ENCODE measurements at regions not wholly inside any gene's neighbourhood (a gene's known extent, or its start where the extent isn't known, plus 50 kb on each side); places are given as distances from the start of the nearest gene placed in this dataset.

- Histone ChIP-seq H3K36me3 (ENCODE audit: control insufficient read depth in 1 of 2, insufficient read depth in 2 of 2, low read depth in 1 of 2, low read length in 2 of 2) (no peaks in the 10 kb centered on the region), H2BK12ac (ENCODE audit: low read length in 2 of 2) (no peak overlapping the region), H3K27ac (ENCODE audit: low read length, poor library complexity, severe bottlenecking) (no peak overlapping the region), H3K79me1 (replicated peaks; ENCODE audit: low read length, poor library complexity, severe bottlenecking) (no peaks in the 10 kb centered on the region), H2BK5ac (ENCODE audit: low read depth, low read length, poor library complexity, severe bottlenecking) (no peak overlapping the region), H3K4ac (ENCODE audit: low read depth in 1 of 2, low read length in 2 of 2) (no peak overlapping the region), H3K18ac (ENCODE audit: low read depth in 1 of 2, low read length in 2 of 2) (no peak overlapping the region), H3K4me2 (ENCODE audit: low read length, poor library complexity, severe bottlenecking) (no peak overlapping the region), H2BK15ac (ENCODE audit: low read depth, poor library complexity, severe bottlenecking) (no peak overlapping the region), H4K91ac (ENCODE audit: low read length) (no peak overlapping the region), H3K9me3 (ENCODE audit: control insufficient read depth, low read length) (peaks cover 14% of the 10 kb centered on the region), H2AFZ (ENCODE audit: low read depth, low read length) (no peak overlapping the region), H3K9ac (ENCODE audit: low read length) (no peak overlapping the region), H3K27me3 (ENCODE audit: control insufficient read depth in 1 of 2, insufficient read depth in 1 of 2, low read length in 2 of 2) (no peaks in the 10 kb centered on the region), H3K14ac (ENCODE audit: low read length in 2 of 2) (no peak overlapping the region), H3K4me3 (ENCODE audit: insufficient read depth in 1 of 2, low read depth in 1 of 2, low read length in 2 of 2) (no peak overlapping the region), H2BK120ac (ENCODE audit: low read depth, low read length) (no peak overlapping the region), H4K8ac (ENCODE audit: low read length) (no peak overlapping the region), H3K4me1 (ENCODE audit: control insufficient read depth, insufficient read depth, low read depth, low read length) (no peaks in the 10 kb centered on the region), H3K23ac (ENCODE audit: low read length in 2 of 2) (no peak overlapping the region), H2AK5ac (ENCODE audit: low read length, severe bottlenecking) (no peak overlapping the region)
- 92% methylated on average over 5 of the region's 5 CpGs for WGBS
- DNase-seq: no peak
Observed at GRCh38 chr11:110032259-110032658, 60.9 kb upstream of the ZC3H12C start.

GRCh38 chr11:110032957-110033570, 60.1 kb upstream of the ZC3H12C start:
- H3K27ac ChIP-seq (ENCODE audit: low read length, poor library complexity, severe bottlenecking): no peak overlapping the region
- H2BK15ac ChIP-seq (ENCODE audit: low read depth, poor library complexity, severe bottlenecking): no peak overlapping the region
- no peaks in the 10 kb centered on the region for H3K36me3 ChIP-seq (ENCODE audit: control insufficient read depth in 1 of 2, insufficient read depth in 2 of 2, low read depth in 1 of 2, low read length in 2 of 2)
- no peaks in the 10 kb centered on the region for H3K79me1 ChIP-seq (replicated peaks; ENCODE audit: low read length, poor library complexity, severe bottlenecking)
- H4K91ac ChIP-seq (ENCODE audit: low read length): no peak overlapping the region
- no peak overlapping the region for H4K8ac ChIP-seq (ENCODE audit: low read length)
- H2AK5ac ChIP-seq (ENCODE audit: low read length, severe bottlenecking): no peak overlapping the region
- no peak overlapping the region for H3K18ac ChIP-seq (ENCODE audit: low read depth in 1 of 2, low read length in 2 of 2)
- no peak overlapping the region for H2BK5ac ChIP-seq (ENCODE audit: low read depth, low read length, poor library complexity, severe bottlenecking)
- peaks cover 6% of the 10 kb centered on the region for H3K9me3 ChIP-seq (ENCODE audit: control insufficient read depth, low read length)
- no peak overlapping the region for H2BK12ac ChIP-seq (ENCODE audit: low read length in 2 of 2)
- H3K4me3 ChIP-seq (ENCODE audit: insufficient read depth in 1 of 2, low read depth in 1 of 2, low read length in 2 of 2): no peak overlapping the region
- no peak overlapping the region for H2AFZ ChIP-seq (ENCODE audit: low read depth, low read length)
- H3K4me1 ChIP-seq (ENCODE audit: control insufficient read depth, insufficient read depth, low read depth, low read length): no peaks in the 10 kb centered on the region
- H3K4me2 ChIP-seq (ENCODE audit: low read length, poor library complexity, severe bottlenecking): no peak overlapping the region
- no peak overlapping the region for H3K9ac ChIP-seq (ENCODE audit: low read length)
- H3K4ac ChIP-seq (ENCODE audit: low read depth in 1 of 2, low read length in 2 of 2): no peak overlapping the region
- DNase-seq: no peak
- H2BK120ac ChIP-seq (ENCODE audit: low read depth, low read length): no peak overlapping the region
- no peak overlapping the region for H3K14ac ChIP-seq (ENCODE audit: low read length in 2 of 2)
- WGBS: 82% methylated on average over 1 of the region's 1 CpG
- no peak overlapping the region for H3K23ac ChIP-seq (ENCODE audit: low read length in 2 of 2)
- no peaks in the 10 kb centered on the region for H3K27me3 ChIP-seq (ENCODE audit: control insufficient read depth in 1 of 2, insufficient read depth in 1 of 2, low read length in 2 of 2)

GRCh38 chr11:110034806-110035205, 58.4 kb upstream of the ZC3H12C start:
- Histone ChIP-seq H4K91ac (ENCODE audit: low read length) (no peak overlapping the region), H3K27ac (ENCODE audit: low read length, poor library complexity, severe bottlenecking) (no peak overlapping the region), H3K27me3 (ENCODE audit: control insufficient read depth in 1 of 2, insufficient read depth in 1 of 2, low read length in 2 of 2) (no peaks in the 10 kb centered on the region), H3K14ac (ENCODE audit: low read length in 2 of 2) (no peak overlapping the region), H3K9ac (ENCODE audit: low read length) (no peak overlapping the region), H3K23ac (ENCODE audit: low read length in 2 of 2) (no peak overlapping the region), H3K18ac (ENCODE audit: low read depth in 1 of 2, low read length in 2 of 2) (no peak overlapping the region), H2BK5ac (ENCODE audit: low read depth, low read length, poor library complexity, severe bottlenecking) (no peak overlapping the region), H3K4me2 (ENCODE audit: low read length, poor library complexity, severe bottlenecking) (no peak overlapping the region), H3K4me3 (ENCODE audit: insufficient read depth in 1 of 2, low read depth in 1 of 2, low read length in 2 of 2) (no peak overlapping the region), H3K4me1 (ENCODE audit: control insufficient read depth, insufficient read depth, low read depth, low read length) (no peaks in the 10 kb centered on the region), H3K36me3 (ENCODE audit: control insufficient read depth in 1 of 2, insufficient read depth in 2 of 2, low read depth in 1 of 2, low read length in 2 of 2) (no peaks in the 10 kb centered on the region), H3K4ac (ENCODE audit: low read depth in 1 of 2, low read length in 2 of 2) (no peak overlapping the region), H2BK12ac (ENCODE audit: low read length in 2 of 2) (no peak overlapping the region), H2BK120ac (ENCODE audit: low read depth, low read length) (no peak overlapping the region), H2BK15ac (ENCODE audit: low read depth, poor library complexity, severe bottlenecking) (no peak overlapping the region), H2AK5ac (ENCODE audit: low read length, severe bottlenecking) (no peak overlapping the region), H3K9me3 (ENCODE audit: control insufficient read depth, low read length) (no peaks in the 10 kb centered on the region), H2AFZ (ENCODE audit: low read depth, low read length) (no peak overlapping the region), H4K8ac (ENCODE audit: low read length) (no peak overlapping the region), H3K79me1 (replicated peaks; ENCODE audit: low read length, poor library complexity, severe bottlenecking) (no peaks in the 10 kb centered on the region)
- DNase-seq: no peak
- WGBS: 90% methylated on average over 4 of the region's 4 CpGs

GRCh38 chr11:110035357-110035756, 57.8 kb upstream of the ZC3H12C start:
- no peak overlapping the region for H2BK12ac ChIP-seq (ENCODE audit: low read length in 2 of 2)
- H3K27ac ChIP-seq (ENCODE audit: low read length, poor library complexity, severe bottlenecking): no peak overlapping the region
- H4K8ac ChIP-seq (ENCODE audit: low read length): no peak overlapping the region
- WGBS: 60% methylated on average over 1 of the region's 2 CpGs
- H2BK120ac ChIP-seq (ENCODE audit: low read depth, low read length): no peak overlapping the region
- DNase-seq: no peak
- H4K91ac ChIP-seq (ENCODE audit: low read length): no peak overlapping the region
- no peaks in the 10 kb centered on the region for H3K9me3 ChIP-seq (ENCODE audit: control insufficient read depth, low read length)
- H3K4ac ChIP-seq (ENCODE audit: low read depth in 1 of 2, low read length in 2 of 2): no peak overlapping the region
- no peaks in the 10 kb centered on the region for H3K36me3 ChIP-seq (ENCODE audit: control insufficient read depth in 1 of 2, insufficient read depth in 2 of 2, low read depth in 1 of 2, low read length in 2 of 2)
- no peak overlapping the region for H3K4me2 ChIP-seq (ENCODE audit: low read length, poor library complexity, severe bottlenecking)
- H3K9ac ChIP-seq (ENCODE audit: low read length): no peak overlapping the region
- no peak overlapping the region for H2AFZ ChIP-seq (ENCODE audit: low read depth, low read length)
- no peak overlapping the region for H3K14ac ChIP-seq (ENCODE audit: low read length in 2 of 2)
- H2BK15ac ChIP-seq (ENCODE audit: low read depth, poor library complexity, severe bottlenecking): no peak overlapping the region
- H3K27me3 ChIP-seq (ENCODE audit: control insufficient read depth in 1 of 2, insufficient read depth in 1 of 2, low read length in 2 of 2): no peaks in the 10 kb centered on the region
- H3K79me1 ChIP-seq (replicated peaks; ENCODE audit: low read length, poor library complexity, severe bottlenecking): no peaks in the 10 kb centered on the region
- no peak overlapping the region for H3K4me3 ChIP-seq (ENCODE audit: insufficient read depth in 1 of 2, low read depth in 1 of 2, low read length in 2 of 2)
- H3K23ac ChIP-seq (ENCODE audit: low read length in 2 of 2): no peak overlapping the region
- no peak overlapping the region for H2BK5ac ChIP-seq (ENCODE audit: low read depth, low read length, poor library complexity, severe bottlenecking)
- H2AK5ac ChIP-seq (ENCODE audit: low read length, severe bottlenecking): no peak overlapping the region
- no peaks in the 10 kb centered on the region for H3K4me1 ChIP-seq (ENCODE audit: control insufficient read depth, insufficient read depth, low read depth, low read length)
- H3K18ac ChIP-seq (ENCODE audit: low read depth in 1 of 2, low read length in 2 of 2): no peak overlapping the region

Data from mesenchymal stem cell (in vitro differentiated cells and primary cell).